SK-N-SH treated with all-trans-retinoic acid at 6 μM for 48 hours (cell line): ENCODE measurements at regions not wholly inside any gene's neighbourhood (a gene's known extent, or its start where the extent isn't known, plus 50 kb on each side); places are given as distances from the start of the nearest gene placed in this dataset.

Experiments used
- ARNTL ChIP-seq: fragments of 450-650 bp; formaldehyde crosslinking; IDR thresholded peaks from 2 replicates; pipeline ENCODE4 v1.5.0; 2020; ENCODE audit warnings: low read depth, mild to moderate bottlenecking, moderate library complexity, borderline replicate concordance
- GLIS3 ChIP-seq: fragments of 250-450 bp; sonication (Bioruptor Pico); IDR thresholded peaks from 2 replicates; pipeline ENCODE4 v1.5.0; 2020; ENCODE audit warnings: mild to moderate bottlenecking, moderate library complexity
- ISL1 ChIP-seq: fragments of 250-450 bp; sonication (Bioruptor Pico); IDR thresholded peaks from 2 replicates; pipeline ENCODE4 v2.1.2; 2022; ENCODE audit warnings: mild to moderate bottlenecking, moderate library complexity
- RARB ChIP-seq: fragments of 250-450 bp; sonication (Bioruptor Pico); IDR thresholded peaks from 2 replicates; pipeline ENCODE4 v1.8.0; 2021; ENCODE audit warnings: mild to moderate bottlenecking, moderate library complexity
- SNAI2 ChIP-seq: fragments of 250-450 bp; sonication (Bioruptor Pico); IDR thresholded peaks from 2 replicates; pipeline ENCODE4 v1.5.0; 2020; ENCODE audit warnings: mild to moderate bottlenecking, moderate library complexity
- ZC3H10 ChIP-seq: fragments of 250-450 bp; sonication (Bioruptor Pico); IDR thresholded peaks from 2 replicates; pipeline ENCODE4 v1.5.1; 2021; ENCODE audit warnings: mild to moderate bottlenecking, moderate library complexity
- ZFP3 ChIP-seq: fragments of 250-450 bp; sonication (Bioruptor Pico); IDR thresholded peaks from 2 replicates; pipeline ENCODE4 v1.5.0; 2020; ENCODE audit warnings: mild to moderate bottlenecking, moderate library complexity
- ZFP30 ChIP-seq: fragments of 450-650 bp; formaldehyde crosslinking; IDR thresholded peaks from 2 replicates; pipeline ENCODE4 v1.5.0; 2022; ENCODE audit warnings: mild to moderate bottlenecking, moderate library complexity
- ZNF8 ChIP-seq: fragments of 450-650 bp; formaldehyde crosslinking; IDR thresholded peaks from 2 replicates; pipeline ENCODE4 v1.5.0; 2020; ENCODE audit warnings: mild to moderate bottlenecking, moderate library complexity
- TF ChIP-seq, protein P1 (sequence below): fragments of 250-450 bp; sonication (Bioruptor Pico); IDR thresholded peaks from 2 replicates; pipeline ENCODE4 v1.8.0; 2021; ENCODE audit warnings: low read depth, mild to moderate bottlenecking, moderate library complexity, borderline replicate concordance
- TF ChIP-seq, protein P2 (sequence below): fragments of 250-450 bp; sonication (Bioruptor Pico); IDR thresholded peaks from 2 replicates; pipeline ENCODE4 v1.5.1; 2020; ENCODE audit warnings: low read depth, mild to moderate bottlenecking, moderate library complexity
- TF ChIP-seq, protein P3 (sequence below): fragments of 250-450 bp; sonication (Bioruptor Pico); IDR thresholded peaks from 2 replicates; pipeline ENCODE4 v1.8.0; 2020; ENCODE audit warnings: mild to moderate bottlenecking, moderate library complexity, borderline replicate concordance
- TF ChIP-seq, protein P4 (sequence below): fragments of 250-450 bp; sonication (Bioruptor Pico); IDR thresholded peaks from 2 replicates; pipeline ENCODE4 v1.5.0; 2020; ENCODE audit warnings: mild to moderate bottlenecking, moderate library complexity
- TF ChIP-seq, protein P5 (sequence below): fragments of 250-450 bp; sonication (Bioruptor Pico); IDR thresholded peaks from 2 replicates; pipeline ENCODE4 v1.5.1; 2021; ENCODE audit warnings: mild to moderate bottlenecking, moderate library complexity

DNA sequence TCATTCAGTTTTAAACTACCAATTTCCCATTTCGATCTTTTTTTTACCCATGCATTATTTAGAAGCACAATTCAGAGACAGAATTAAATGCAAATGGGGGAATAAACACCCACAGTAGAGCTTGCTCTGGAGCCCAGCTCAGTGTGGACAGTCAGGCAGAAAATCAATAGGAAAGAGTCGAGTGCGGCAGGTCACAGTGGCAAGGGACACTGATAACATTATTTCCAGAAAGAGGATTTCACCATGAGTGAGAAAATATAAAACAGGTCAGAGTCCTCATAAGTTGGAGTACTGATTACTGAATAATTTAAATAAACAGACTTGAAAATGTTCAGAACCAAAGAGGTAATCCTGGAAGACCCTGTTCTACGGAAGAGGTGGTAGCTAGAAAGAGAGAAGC lies 532.5 kb downstream of the CCSER2 start:
- TF ChIP-seq, protein P1, sequence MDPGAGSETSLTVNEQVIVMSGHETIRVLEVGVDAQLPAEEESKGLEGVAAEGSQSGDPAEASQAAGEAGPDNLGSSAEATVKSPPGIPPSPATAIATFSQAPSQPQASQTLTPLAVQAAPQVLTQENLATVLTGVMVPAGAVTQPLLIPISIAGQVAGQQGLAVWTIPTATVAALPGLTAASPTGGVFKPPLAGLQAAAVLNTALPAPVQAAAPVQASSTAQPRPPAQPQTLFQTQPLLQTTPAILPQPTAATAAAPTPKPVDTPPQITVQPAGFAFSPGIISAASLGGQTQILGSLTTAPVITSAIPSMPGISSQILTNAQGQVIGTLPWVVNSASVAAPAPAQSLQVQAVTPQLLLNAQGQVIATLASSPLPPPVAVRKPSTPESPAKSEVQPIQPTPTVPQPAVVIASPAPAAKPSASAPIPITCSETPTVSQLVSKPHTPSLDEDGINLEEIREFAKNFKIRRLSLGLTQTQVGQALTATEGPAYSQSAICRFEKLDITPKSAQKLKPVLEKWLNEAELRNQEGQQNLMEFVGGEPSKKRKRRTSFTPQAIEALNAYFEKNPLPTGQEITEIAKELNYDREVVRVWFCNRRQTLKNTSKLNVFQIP = no peak
- TF ChIP-seq ZNF8 (CRISPR knock-in tag) (no peak), SNAI2 (CRISPR knock-in tag) (no peak), ARNTL (CRISPR knock-in tag) (no peak), RARB (no peak), ZFP30 (CRISPR knock-in tag) (no peak), ZFP3 (no peak), ISL1 (CRISPR knock-in tag) (no peak), ZC3H10 (no peak), GLIS3 (CRISPR knock-in tag) (no peak)
- TF ChIP-seq, protein P2, sequence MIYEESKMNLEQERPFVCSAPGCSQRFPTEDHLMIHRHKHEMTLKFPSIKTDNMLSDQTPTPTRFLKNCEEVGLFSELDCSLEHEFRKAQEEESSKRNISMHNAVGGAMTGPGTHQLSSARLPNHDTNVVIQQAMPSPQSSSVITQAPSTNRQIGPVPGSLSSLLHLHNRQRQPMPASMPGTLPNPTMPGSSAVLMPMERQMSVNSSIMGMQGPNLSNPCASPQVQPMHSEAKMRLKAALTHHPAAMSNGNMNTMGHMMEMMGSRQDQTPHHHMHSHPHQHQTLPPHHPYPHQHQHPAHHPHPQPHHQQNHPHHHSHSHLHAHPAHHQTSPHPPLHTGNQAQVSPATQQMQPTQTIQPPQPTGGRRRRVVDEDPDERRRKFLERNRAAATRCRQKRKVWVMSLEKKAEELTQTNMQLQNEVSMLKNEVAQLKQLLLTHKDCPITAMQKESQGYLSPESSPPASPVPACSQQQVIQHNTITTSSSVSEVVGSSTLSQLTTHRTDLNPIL (CRISPR knock-in tag) = no peak
- TF ChIP-seq, protein P3, sequence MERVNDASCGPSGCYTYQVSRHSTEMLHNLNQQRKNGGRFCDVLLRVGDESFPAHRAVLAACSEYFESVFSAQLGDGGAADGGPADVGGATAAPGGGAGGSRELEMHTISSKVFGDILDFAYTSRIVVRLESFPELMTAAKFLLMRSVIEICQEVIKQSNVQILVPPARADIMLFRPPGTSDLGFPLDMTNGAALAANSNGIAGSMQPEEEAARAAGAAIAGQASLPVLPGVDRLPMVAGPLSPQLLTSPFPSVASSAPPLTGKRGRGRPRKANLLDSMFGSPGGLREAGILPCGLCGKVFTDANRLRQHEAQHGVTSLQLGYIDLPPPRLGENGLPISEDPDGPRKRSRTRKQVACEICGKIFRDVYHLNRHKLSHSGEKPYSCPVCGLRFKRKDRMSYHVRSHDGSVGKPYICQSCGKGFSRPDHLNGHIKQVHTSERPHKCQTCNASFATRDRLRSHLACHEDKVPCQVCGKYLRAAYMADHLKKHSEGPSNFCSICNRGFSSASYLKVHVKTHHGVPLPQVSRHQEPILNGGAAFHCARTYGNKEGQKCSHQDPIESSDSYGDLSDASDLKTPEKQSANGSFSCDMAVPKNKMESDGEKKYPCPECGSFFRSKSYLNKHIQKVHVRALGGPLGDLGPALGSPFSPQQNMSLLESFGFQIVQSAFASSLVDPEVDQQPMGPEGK = no peak
- TF ChIP-seq, protein P4, sequence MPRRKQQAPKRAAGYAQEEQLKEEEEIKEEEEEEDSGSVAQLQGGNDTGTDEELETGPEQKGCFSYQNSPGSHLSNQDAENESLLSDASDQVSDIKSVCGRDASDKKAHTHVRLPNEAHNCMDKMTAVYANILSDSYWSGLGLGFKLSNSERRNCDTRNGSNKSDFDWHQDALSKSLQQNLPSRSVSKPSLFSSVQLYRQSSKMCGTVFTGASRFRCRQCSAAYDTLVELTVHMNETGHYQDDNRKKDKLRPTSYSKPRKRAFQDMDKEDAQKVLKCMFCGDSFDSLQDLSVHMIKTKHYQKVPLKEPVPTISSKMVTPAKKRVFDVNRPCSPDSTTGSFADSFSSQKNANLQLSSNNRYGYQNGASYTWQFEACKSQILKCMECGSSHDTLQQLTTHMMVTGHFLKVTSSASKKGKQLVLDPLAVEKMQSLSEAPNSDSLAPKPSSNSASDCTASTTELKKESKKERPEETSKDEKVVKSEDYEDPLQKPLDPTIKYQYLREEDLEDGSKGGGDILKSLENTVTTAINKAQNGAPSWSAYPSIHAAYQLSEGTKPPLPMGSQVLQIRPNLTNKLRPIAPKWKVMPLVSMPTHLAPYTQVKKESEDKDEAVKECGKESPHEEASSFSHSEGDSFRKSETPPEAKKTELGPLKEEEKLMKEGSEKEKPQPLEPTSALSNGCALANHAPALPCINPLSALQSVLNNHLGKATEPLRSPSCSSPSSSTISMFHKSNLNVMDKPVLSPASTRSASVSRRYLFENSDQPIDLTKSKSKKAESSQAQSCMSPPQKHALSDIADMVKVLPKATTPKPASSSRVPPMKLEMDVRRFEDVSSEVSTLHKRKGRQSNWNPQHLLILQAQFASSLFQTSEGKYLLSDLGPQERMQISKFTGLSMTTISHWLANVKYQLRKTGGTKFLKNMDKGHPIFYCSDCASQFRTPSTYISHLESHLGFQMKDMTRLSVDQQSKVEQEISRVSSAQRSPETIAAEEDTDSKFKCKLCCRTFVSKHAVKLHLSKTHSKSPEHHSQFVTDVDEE (CRISPR knock-in tag) = no peak
- TF ChIP-seq, protein P5, sequence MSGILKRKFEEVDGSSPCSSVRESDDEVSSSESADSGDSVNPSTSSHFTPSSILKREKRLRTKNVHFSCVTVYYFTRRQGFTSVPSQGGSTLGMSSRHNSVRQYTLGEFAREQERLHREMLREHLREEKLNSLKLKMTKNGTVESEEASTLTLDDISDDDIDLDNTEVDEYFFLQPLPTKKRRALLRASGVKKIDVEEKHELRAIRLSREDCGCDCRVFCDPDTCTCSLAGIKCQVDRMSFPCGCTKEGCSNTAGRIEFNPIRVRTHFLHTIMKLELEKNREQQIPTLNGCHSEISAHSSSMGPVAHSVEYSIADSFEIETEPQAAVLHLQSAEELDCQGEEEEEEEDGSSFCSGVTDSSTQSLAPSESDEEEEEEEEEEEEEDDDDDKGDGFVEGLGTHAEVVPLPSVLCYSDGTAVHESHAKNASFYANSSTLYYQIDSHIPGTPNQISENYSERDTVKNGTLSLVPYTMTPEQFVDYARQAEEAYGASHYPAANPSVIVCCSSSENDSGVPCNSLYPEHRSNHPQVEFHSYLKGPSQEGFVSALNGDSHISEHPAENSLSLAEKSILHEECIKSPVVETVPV (CRISPR knock-in tag) = no peak
